Fibroblast of lung (primary cell): ENCODE measurements at regions not wholly inside any gene's neighbourhood (a gene's known extent, or its start where the extent isn't known, plus 50 kb on each side); places are given as distances from the start of the nearest gene placed in this dataset.
A peak's percentile ranks its signal among the peaks of the same experiment; 100 is the strongest.

Source experiments
- DNase-seq, 2 donors: peaks; one replicate each; pipeline versions ENCODE4 v3.0.0 to v3.0.0-alpha.2; 2010; ENCODE audit warnings: low read depth in 2 of 2
- H2AFZ ChIP-seq: 2 replicates; pipeline ENCODE4 v1.5.1; 2012; ENCODE audit warnings: low read length, control low read depth, inconsistent platforms
- H3K27ac ChIP-seq: 2 replicates; pipeline ENCODE4 v1.5.1; 2011; ENCODE audit warnings: low read length, control low read depth; ENCODE audit not compliant: insufficient read depth
- H3K27me3 ChIP-seq: 2 replicates; pipeline ENCODE4 v1.5.1; 2011; ENCODE audit warnings: mild to moderate bottlenecking, low read length; ENCODE audit not compliant: control insufficient read depth, insufficient read depth
- H3K36me3 ChIP-seq: 2 replicates; pipeline ENCODE4 v1.5.1; 2011; ENCODE audit warnings: low read length; ENCODE audit not compliant: control insufficient read depth, insufficient read depth
- H3K4me1 ChIP-seq: 2 replicates; pipeline ENCODE4 v1.5.1; 2011; ENCODE audit warnings: low read length; ENCODE audit not compliant: control insufficient read depth, insufficient read depth; ENCODE audit errors: extremely low read depth
- H3K4me2 ChIP-seq: 2 replicates; pipeline ENCODE4 v1.5.1; 2011; ENCODE audit warnings: low read length, control low read depth; ENCODE audit not compliant: insufficient read depth; ENCODE audit errors: extremely low read depth
- H3K4me3 ChIP-seq, 4 experiments: fragments of 200-600 bp in 1 of 4; sonication (generic) in 1 of 4; replicated peaks in 1 of 4; 2 replicates each; pipeline ENCODE4 v1.5.1; 2011 to 2016; ENCODE audit warnings: low read length in 4 of 4, low read depth in 3 of 4, mild to moderate bottlenecking in 3 of 4, control low read depth in 2 of 4, inconsistent platforms in 1 of 4, mixed read lengths in 1 of 4; ENCODE audit not compliant: insufficient read depth in 1 of 4; ENCODE audit errors: control extremely low read depth in 1 of 4
- H3K79me2 ChIP-seq: 2 replicates; pipeline ENCODE4 v1.5.1; 2012; ENCODE audit warnings: mild to moderate bottlenecking, low read length, inconsistent platforms; ENCODE audit not compliant: control insufficient read depth, insufficient read depth
- H3K9ac ChIP-seq: 2 replicates; pipeline ENCODE4 v1.5.1; 2011; ENCODE audit warnings: mild to moderate bottlenecking, low read length, control low read depth; ENCODE audit not compliant: insufficient read depth
- H3K9me3 ChIP-seq: 2 replicates; pipeline ENCODE4 v1.5.1; 2012; ENCODE audit warnings: low read depth, low read length; ENCODE audit not compliant: control insufficient read depth, insufficient read depth
- H4K20me1 ChIP-seq: 2 replicates; pipeline ENCODE4 v1.5.1; 2011; ENCODE audit warnings: low read length; ENCODE audit not compliant: control insufficient read depth, insufficient read depth; ENCODE audit errors: extremely low read depth
- CTCF ChIP-seq, 2 donors: IDR thresholded peaks in 1 of 2; conservative IDR thresholded peaks in 1 of 2; 1 replicate in 1 of 2; 2 replicates in 1 of 2; pipeline ENCODE4 v1.5.1; 2011 to 2012; ENCODE audit warnings: low read length in 2 of 2, control low read depth in 1 of 2, inconsistent platforms in 1 of 2, low read depth in 1 of 2, mild to moderate bottlenecking in 1 of 2
- EZH2 ChIP-seq: IDR thresholded peaks from 2 replicates; pipeline ENCODE4 v1.5.1; 2012; ENCODE audit warnings: low read length, control low read depth, mild to moderate bottlenecking; ENCODE audit errors: missing control alignments

DNA sequence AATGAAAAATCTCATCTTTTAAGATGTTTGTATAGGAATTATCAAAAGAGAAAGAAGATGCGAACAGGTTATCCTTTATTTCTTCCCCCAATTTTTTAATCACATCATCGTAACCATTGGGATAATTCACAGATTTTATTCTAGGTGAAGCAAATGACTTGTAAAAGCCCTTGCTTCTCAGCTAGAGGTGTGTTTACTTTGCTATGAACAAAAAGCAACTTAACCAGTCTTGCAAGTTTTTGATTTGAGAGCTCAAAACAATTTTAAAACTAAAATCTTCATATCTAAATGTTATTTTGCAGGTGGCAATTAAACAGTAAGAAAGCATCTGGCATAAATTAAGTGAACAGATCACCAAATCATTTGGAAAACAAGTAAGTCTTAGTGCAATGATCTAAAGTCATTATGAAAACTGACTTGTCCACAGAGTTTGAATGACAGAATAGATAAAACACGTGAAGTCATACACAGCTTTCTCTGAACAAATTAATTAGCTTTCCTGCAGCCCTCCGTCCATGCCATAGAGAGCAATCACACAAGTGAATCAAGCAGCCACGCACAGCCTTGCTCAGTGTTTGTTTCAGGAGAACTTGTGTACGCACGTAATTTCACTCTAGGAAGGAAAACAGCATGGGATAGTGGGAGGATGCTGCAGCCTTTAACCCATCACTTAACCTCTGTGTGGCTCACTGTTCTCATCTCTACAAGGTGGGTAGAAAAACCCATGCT, 85.0 kb upstream of the ZNF800 start:
- no peak for TF ChIP-seq CTCF (conservative IDR thresholded peaks at IDR 0.05 in 1 of 2, IDR thresholded peaks at IDR 0.05 in 1 of 2; ENCODE audit: low read depth in 1 of 2, low read length in 2 of 2)
- no peak for TF ChIP-seq EZH2
- Histone ChIP-seq H3K27ac (no peak overlapping the region), H3K36me3 (no peaks in the 10 kb centered on the region), H3K4me1 (no peaks in the 10 kb centered on the region), H3K79me2 (no peaks in the 10 kb centered on the region), H3K4me2 (no peak overlapping the region), H3K9ac (no peak overlapping the region), H4K20me1 (no peaks in the 10 kb centered on the region), H3K9me3 (no peaks in the 10 kb centered on the region), H3K27me3 (no peaks in the 10 kb centered on the region), H3K4me3 (no peak overlapping the region), H2AFZ (no peak overlapping the region)
- DNase-seq = no peak

- Histone ChIP-seq H4K20me1 (no peaks in the 10 kb centered on the region), H3K27me3 (no peaks in the 10 kb centered on the region), H3K36me3 (no peaks in the 10 kb centered on the region), H3K27ac (no peak overlapping the region), H3K4me2 (no peak overlapping the region), H3K4me1 (no peaks in the 10 kb centered on the region), H3K4me3 (no peak overlapping the region), H3K9ac (no peak overlapping the region), H2AFZ (no peak overlapping the region), H3K9me3 (no peaks in the 10 kb centered on the region), H3K79me2 (no peaks in the 10 kb centered on the region)
- no peak for DNase-seq
- no peak for TF ChIP-seq CTCF (conservative IDR thresholded peaks at IDR 0.05 in 1 of 2, IDR thresholded peaks at IDR 0.05 in 1 of 2; ENCODE audit: low read depth in 1 of 2, low read length in 2 of 2)
- TF ChIP-seq EZH2 = no peak
These were observed 84.1 kb upstream of the ZNF800 start for GRCh38 chr7:127476618-127477017.

- no peaks in the 10 kb centered on the region for H3K27me3 ChIP-seq
- H3K4me3 ChIP-seq = no peak overlapping the region
- TF ChIP-seq CTCF (conservative IDR thresholded peaks at IDR 0.05 in 1 of 2, IDR thresholded peaks at IDR 0.05 in 1 of 2; ENCODE audit: low read depth in 1 of 2, low read length in 2 of 2) = no peak
- no peak for TF ChIP-seq EZH2
- peak in 1 of 2 donors; percentile 11 for DNase-seq
- H3K9ac ChIP-seq = no peak overlapping the region
- no peaks in the 10 kb centered on the region for H3K9me3 ChIP-seq
- H3K4me1 ChIP-seq = no peaks in the 10 kb centered on the region
- no peaks in the 10 kb centered on the region for H3K79me2 ChIP-seq
- H3K4me2 ChIP-seq = no peak overlapping the region
- H3K36me3 ChIP-seq = no peaks in the 10 kb centered on the region
- no peak overlapping the region for H2AFZ ChIP-seq
- H4K20me1 ChIP-seq = no peaks in the 10 kb centered on the region
- H3K27ac ChIP-seq = no peak overlapping the region
These were observed 81.9 kb upstream of the ZNF800 start for GRCh38 chr7:127474457-127474856.
